Endothelial cell of umbilical vein (primary cell): ENCODE measurements at regions not wholly inside any gene's neighbourhood (a gene's known extent, or its start where the extent isn't known, plus 50 kb on each side); places are given as distances from the start of the nearest gene placed in this dataset.

Experiments used
- BruUV-seq: library from RNA; stranded (reverse); fragments of 400-500 nt; replicated peaks from 2 replicates; lab custom pipeline; 2021; lab: Mats Ljungman, UMichigan
- CTCF ChIA-PET: fragments of 300-600, 350-600 bp; sonication (Branson Sonifier 250); formaldehyde crosslinking; loops from one replicate; lab custom pipeline; 2021; ENCODE audit warnings: antibody characterized with exemption, inconsistent platforms; lab: Charles Lee
- POLR2A ChIA-PET: fragments of 300-600, 350-600 bp; sonication (Branson Sonifier 250); formaldehyde crosslinking; loops from one replicate; lab custom pipeline; 2021; ENCODE audit warnings: antibody characterized with exemption, inconsistent platforms; lab: Charles Lee
- DNase-seq: peaks from one replicate; pipeline ENCODE4 v3.0.0-alpha.2; 2011; ENCODE audit warnings: low read depth, low spot score
- FAIRE-seq: peaks from 2 replicates; lab custom pipeline; 2011; peaks lifted over from hg19 to GRCh38; lab: Jason Lieb, UNC
- H2AFZ ChIP-seq: 2 replicates; pipeline ENCODE4 v1.6.0; 2012; ENCODE audit warnings: low read depth, low read length, control low read depth, inconsistent platforms
- H3K27ac ChIP-seq: 2 replicates; pipeline ENCODE4 v1.5.1; 2011; ENCODE audit warnings: low read depth, mild to moderate bottlenecking, control low read depth, low read length, moderate library complexity; ENCODE audit not compliant: insufficient read depth
- H3K27me3 ChIP-seq, 2 experiments: 2 replicates each; pipeline versions ENCODE4 v1.6.0 to v1.6.1; 2011; ENCODE audit warnings: low read length in 2 of 2, mixed read lengths in 1 of 2; ENCODE audit not compliant: control insufficient read depth in 2 of 2, insufficient read depth in 2 of 2
- H3K36me3 ChIP-seq, 2 experiments: 2 replicates in 1 of 2; 3 replicates in 1 of 2; pipeline ENCODE4 v1.5.1; 2011; ENCODE audit warnings: low read length in 2 of 2, mild to moderate bottlenecking in 1 of 2, moderate library complexity in 1 of 2; ENCODE audit not compliant: control insufficient read depth in 2 of 2, insufficient read depth in 2 of 2; ENCODE audit errors: extremely low read depth in 1 of 2
- H3K4me1 ChIP-seq: 3 replicates; pipeline ENCODE4 v1.5.1; 2011; ENCODE audit warnings: mild to moderate bottlenecking, low read length; ENCODE audit not compliant: control insufficient read depth, insufficient read depth; ENCODE audit errors: extremely low read depth
- H3K4me2 ChIP-seq: 2 replicates; pipeline ENCODE4 v1.6.1; 2011; ENCODE audit warnings: low read length, control low read depth, mixed read lengths; ENCODE audit not compliant: insufficient read depth
- H3K4me3 ChIP-seq, 3 experiments: fragments of 200-600 bp in 1 of 3; sonication (generic), shearing (Covaris generic) in 1 of 3; replicated peaks in 1 of 3; 2 replicates each; pipeline ENCODE4 v1.5.1; 2011 to 2016; ENCODE audit warnings: control low read depth in 3 of 3, low read length in 3 of 3, mild to moderate bottlenecking in 2 of 3, inconsistent platforms in 1 of 3, low read depth in 1 of 3, moderate library complexity in 1 of 3; ENCODE audit not compliant: insufficient read depth in 1 of 3
- H3K79me2 ChIP-seq: 2 replicates; pipeline ENCODE4 v1.6.0; 2012; ENCODE audit warnings: low read length, inconsistent platforms; ENCODE audit not compliant: control insufficient read depth, insufficient read depth
- H3K9ac ChIP-seq: replicated peaks from 2 replicates; pipeline ENCODE3; 2011; ENCODE audit warnings: low read length, control low read depth; ENCODE audit not compliant: insufficient read depth; ENCODE audit errors: extremely low read depth
- H3K9me1 ChIP-seq: replicated peaks from 3 replicates; pipeline ENCODE4 v1.6.0; 2011; ENCODE audit warnings: mild to moderate bottlenecking, low read length; ENCODE audit not compliant: control insufficient read depth, insufficient read depth; ENCODE audit errors: extremely low read depth
- H3K9me3 ChIP-seq: replicated peaks from 2 replicates; pipeline ENCODE4 v1.5.1; 2012; ENCODE audit warnings: low read length, inconsistent platforms; ENCODE audit not compliant: control insufficient read depth, insufficient read depth
- H4K20me1 ChIP-seq: replicated peaks from 2 replicates; pipeline ENCODE3; 2011; ENCODE audit warnings: mild to moderate bottlenecking, low read length; ENCODE audit not compliant: control insufficient read depth, insufficient read depth; ENCODE audit errors: extremely low read depth
- CTCF ChIP-seq, 2 donors: IDR thresholded peaks; 1 replicate in 1 of 2; 2 replicates in 1 of 2; pipeline ENCODE4 v1.5.1; 2011; ENCODE audit warnings: low read length in 2 of 2, mild to moderate bottlenecking in 2 of 2, moderate library complexity in 2 of 2, control low read depth in 1 of 2, inconsistent platforms in 1 of 2, low read depth in 1 of 2; ENCODE audit not compliant: insufficient read depth in 1 of 2; ENCODE audit errors: extremely low read depth in 1 of 2
- EZH2 ChIP-seq: IDR thresholded peaks from 2 replicates; pipeline ENCODE4 v1.6.1; 2012; ENCODE audit warnings: borderline replicate concordance, low read depth, mild to moderate bottlenecking, moderate library complexity, low read length, inconsistent platforms; ENCODE audit not compliant: severe bottlenecking
- FOS ChIP-seq: IDR thresholded peaks from 2 replicates; pipeline ENCODE4 v1.6.1; 2011; ENCODE audit warnings: mild to moderate bottlenecking, low read length, moderate library complexity, borderline replicate concordance; ENCODE audit not compliant: insufficient read depth
- GATA2 ChIP-seq: IDR thresholded peaks from 2 replicates; pipeline ENCODE4 v1.7.0; 2011; ENCODE audit warnings: low read depth, mild to moderate bottlenecking, moderate library complexity, mixed read lengths, low read length; ENCODE audit not compliant: insufficient read length, insufficient read depth
- JUN ChIP-seq: IDR thresholded peaks from 2 replicates; pipeline ENCODE4 v1.6.1; 2011; ENCODE audit warnings: borderline replicate concordance, low read depth; ENCODE audit not compliant: insufficient read length, insufficient read depth
- MAX ChIP-seq: IDR thresholded peaks from 2 replicates; pipeline ENCODE4 v1.6.1; 2011; ENCODE audit not compliant: insufficient read depth, insufficient read length
- MYC ChIP-seq: IDR thresholded peaks from one replicate; pipeline ENCODE4 v1.6.1; 2011; ENCODE audit warnings: mild to moderate bottlenecking, low read depth, low read length
- POLR2A ChIP-seq: IDR thresholded peaks from 2 replicates; pipeline ENCODE4 v1.6.1; 2012; ENCODE audit warnings: low read depth, mild to moderate bottlenecking, control low read depth, low read length
- POLR2AphosphoS5 ChIP-seq: IDR thresholded peaks from 2 replicates; pipeline ENCODE4 v1.6.1; 2012; ENCODE audit warnings: low read depth, mild to moderate bottlenecking, control low read depth, low read length, moderate library complexity; ENCODE audit not compliant: insufficient read depth
- dilution Hi-C: fragments of 300-500 bp; cut with MboI; formaldehyde crosslinking; loops from one replicate; pipeline ENCODE4 v1.15.0; 2019; ENCODE audit warnings: low sequenced_read_pairs; ENCODE audit not compliant: extremely low pct_ligation_motif_present
- intact Hi-C: fragments of 100-400 bp; cut with micrococcal nuclease; formaldehyde crosslinking; loops from one replicate; pipeline ENCODE4 v1.10.0; 2022

DNA sequence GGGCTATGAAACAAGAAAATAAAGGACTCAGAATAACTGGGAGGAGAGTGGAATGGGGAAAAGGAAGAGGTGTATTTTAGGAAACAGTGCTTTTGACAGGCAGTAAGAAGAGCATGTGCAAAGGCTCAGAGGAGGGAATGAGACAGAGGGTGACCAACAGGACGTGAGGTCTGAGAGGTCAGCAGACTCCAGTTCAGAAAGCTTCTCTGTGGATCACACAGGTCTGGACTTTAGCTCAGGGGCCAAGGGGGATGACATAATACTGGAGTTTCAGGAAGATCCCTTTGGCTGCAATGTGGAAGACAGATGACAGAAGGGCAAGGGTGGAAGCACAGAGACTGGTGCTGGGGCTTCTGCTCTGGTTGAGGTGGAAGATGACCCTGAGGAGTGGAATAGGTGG lies 489.9 kb upstream of the CDH5 start:
- no peak for FAIRE-seq
- ChIA-PET POLR2A (no interaction called here), CTCF (no interaction called here)

More for the DNA sequence above, 489.9 kb upstream of the CDH5 start:
- Histone ChIP-seq H3K9ac (no peak overlapping the region), H2AFZ (no peak overlapping the region), H3K27me3 (no peaks in the 10 kb centered on the region), H3K9me3 (no peaks in the 10 kb centered on the region), H3K79me2 (no peaks in the 10 kb centered on the region), H3K4me1 (no peaks in the 10 kb centered on the region), H3K9me1 (no peaks in the 10 kb centered on the region), H3K4me2 (no peak overlapping the region), H3K4me3 (no peak overlapping the region), H3K36me3 (no peaks in the 10 kb centered on the region), H4K20me1 (no peaks in the 10 kb centered on the region), H3K27ac (no peak overlapping the region)
- intact Hi-C loops, result no loop called here
- dilution Hi-C loops, result no loop called here
- BruUV-seq, result no TSS peak
- no peak for TF ChIP-seq POLR2AphosphoS5
- TF ChIP-seq CTCF (IDR thresholded peaks at IDR 0.05; ENCODE audit: extremely low read depth in 1 of 2, insufficient read depth in 1 of 2, low read depth in 1 of 2, low read length in 2 of 2), result no peak
- no peak for TF ChIP-seq GATA2
- no peak for TF ChIP-seq JUN
- no peak for TF ChIP-seq EZH2
- TF ChIP-seq MAX, result no peak
- no peak for TF ChIP-seq FOS
- no peak for TF ChIP-seq MYC
- TF ChIP-seq POLR2A, result no peak
- no peak for DNase-seq
